Activated B cell treated with CpG ODN at 0.5 μM for 24 hours (primary cell): ENCODE measurements at regions not wholly inside any gene's neighbourhood (a gene's known extent, or its start where the extent isn't known, plus 50 kb on each side); places are given as distances from the start of the nearest gene placed in this dataset.

Experiments used
- ATAC-seq: fragments of 200-7000 bp; cut with Tn5 transposase; one replicate; pipeline ENCODE4 v1.10.0; 2021; ENCODE audit warnings: low read depth, mild to moderate bottlenecking, moderate library complexity
- CTCF ChIA-PET: fragments of 350-600 bp; sonication (Branson Sonifier 250); formaldehyde crosslinking; loops from one replicate; lab custom pipeline; 2021; ENCODE audit warnings: antibody characterized with exemption; lab: Charles Lee
- POLR2A ChIA-PET: fragments of 350-600 bp; sonication (Branson Sonifier 250); formaldehyde crosslinking; loops from one replicate; lab custom pipeline; 2021; ENCODE audit warnings: antibody characterized with exemption; lab: Charles Lee
- DNase-seq: peaks from one replicate; pipeline ENCODE4 v3.0.0; 2022
- H3K27ac Mint-ChIP-seq: one replicate; pipeline ENCODE4 v1.8.0; 2020; ENCODE audit warnings: mixed read lengths
- H3K27me3 Mint-ChIP-seq: one replicate; pipeline ENCODE4 v1.8.0; 2021; ENCODE audit warnings: mixed read lengths
- H3K36me3 Mint-ChIP-seq: one replicate; pipeline ENCODE4 v1.8.0; 2021; ENCODE audit warnings: low read depth, mixed read lengths
- H3K4me1 Mint-ChIP-seq: one replicate; pipeline ENCODE4 v1.8.0; 2021; ENCODE audit warnings: mixed read lengths
- H3K4me3 Mint-ChIP-seq: one replicate; pipeline ENCODE4 v1.8.0; 2020; ENCODE audit warnings: mild to moderate bottlenecking, mixed read lengths
- H3K9me3 Mint-ChIP-seq: one replicate; pipeline ENCODE4 v1.8.0; 2020; ENCODE audit warnings: mixed read lengths
- CTCF ChIP-seq: fragments of 200-600 bp; IDR thresholded peaks from one replicate; pipeline ENCODE4 v1.8.0; 2022; ENCODE audit warnings: antibody characterized with exemption, mild to moderate bottlenecking
- intact Hi-C: fragments of 100-400 bp; cut with micrococcal nuclease; formaldehyde crosslinking; loops from one replicate; pipeline ENCODE4 v1.15.1; 2024

GRCh38 chr4:3864742-3865721 is 98.8 kb downstream of the ADRA2C start:
- no peaks in the 10 kb centered on the region for H3K36me3 Mint-ChIP-seq
- POLR2A ChIA-PET: no interaction called here

DNA sequence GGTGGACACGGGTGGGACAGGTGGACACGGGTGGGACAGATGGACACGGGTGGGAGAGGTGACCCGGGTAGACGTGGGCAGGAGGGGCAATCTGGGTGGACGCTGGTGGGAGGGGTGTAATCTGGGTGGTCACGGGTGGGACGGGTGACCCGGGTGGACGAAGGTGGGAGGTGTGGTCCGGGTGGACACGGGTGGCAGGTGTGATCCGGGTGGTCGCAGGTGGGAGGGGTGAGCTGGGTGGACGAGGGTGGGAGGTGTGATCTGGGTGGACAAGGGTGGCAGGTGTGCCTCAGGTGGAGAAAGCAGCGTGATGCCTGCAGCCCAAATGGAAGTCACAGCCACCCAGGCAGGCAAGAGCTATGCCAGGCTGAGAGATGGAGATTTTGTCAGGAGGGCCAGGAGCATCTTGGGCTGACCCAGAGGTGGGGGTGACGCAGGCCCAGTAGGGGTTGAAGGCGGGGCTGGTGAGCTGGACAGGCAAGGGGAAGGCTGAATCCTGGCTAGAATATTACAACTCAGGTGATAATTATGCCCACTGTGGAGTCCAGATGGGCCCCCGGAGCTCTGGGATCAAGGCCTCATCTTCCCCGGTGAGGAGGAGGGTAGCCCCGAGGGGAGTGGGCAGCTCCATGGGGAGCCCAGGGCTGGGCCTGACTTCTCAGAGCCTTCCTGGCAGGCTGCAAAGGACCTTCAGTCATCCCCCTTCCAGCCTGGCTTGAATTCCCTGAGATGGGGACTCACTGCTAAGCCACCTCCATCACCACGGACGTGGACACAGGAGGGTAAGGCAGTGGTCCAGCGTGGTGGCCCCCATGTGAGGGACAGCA is 100.0 kb downstream of the ADRA2C start:
- TF ChIP-seq CTCF: no peak
- no peaks in the 10 kb centered on the region for H3K36me3 Mint-ChIP-seq
- no peak for DNase-seq
- no peaks in the 10 kb centered on the region for H3K9me3 Mint-ChIP-seq
- no peak overlapping the region for H3K4me3 Mint-ChIP-seq
- CTCF ChIA-PET: interaction anchor here (1.5 kb wide), 1 partner anchor 14 kb away, joined by 3 read pairs; no protein-coding TSS in a partner anchor
- H3K27me3 Mint-ChIP-seq: peaks cover 36% of the 10 kb centered on the region
- intact Hi-C loops: no loop called here
- peaks cover 5% of the 10 kb centered on the region for H3K4me1 Mint-ChIP-seq
- no peak overlapping the region for H3K27ac Mint-ChIP-seq
- ATAC-seq: no peak
- POLR2A ChIA-PET: no interaction called here

More at GRCh38 chr4:3864742-3865721, 98.8 kb downstream of the ADRA2C start:
- peaks cover 28% of the 10 kb centered on the region for H3K27me3 Mint-ChIP-seq
- no peak overlapping the region for H3K27ac Mint-ChIP-seq
- CTCF ChIA-PET: interaction anchor here (1.5 kb wide), 1 partner anchor 16 kb away, joined by 3 read pairs; no protein-coding TSS in a partner anchor
- H3K4me3 Mint-ChIP-seq: no peak overlapping the region
- no peaks in the 10 kb centered on the region for H3K4me1 Mint-ChIP-seq
- ATAC-seq: no peak
- intact Hi-C loops: no loop called here
- TF ChIP-seq CTCF: no peak
- no peak for DNase-seq
- no peaks in the 10 kb centered on the region for H3K9me3 Mint-ChIP-seq

DNA sequence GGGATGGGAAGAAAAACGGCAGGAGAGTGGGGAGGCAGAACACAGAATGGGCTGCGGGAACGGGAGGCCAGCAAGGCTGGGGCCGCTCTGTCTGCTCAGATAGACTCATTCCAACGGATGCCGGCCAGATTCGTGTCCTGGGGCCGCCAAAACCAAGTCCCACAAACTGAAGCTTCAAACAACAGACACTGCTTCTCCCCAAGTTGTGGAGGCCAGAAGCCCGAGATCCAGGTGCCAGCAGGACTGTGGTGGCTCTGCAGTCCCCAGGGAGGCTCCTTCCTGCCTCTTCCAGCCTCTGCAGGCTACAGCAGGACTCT is 100.6 kb downstream of the ADRA2C start:
- H3K36me3 Mint-ChIP-seq: no peaks in the 10 kb centered on the region
- intact Hi-C loops: no loop called here
- no peaks in the 10 kb centered on the region for H3K9me3 Mint-ChIP-seq
- CTCF ChIA-PET: no interaction called here
- peaks cover 38% of the 10 kb centered on the region for H3K27me3 Mint-ChIP-seq
- peaks cover 8% of the 10 kb centered on the region for H3K4me1 Mint-ChIP-seq
- no peak for ATAC-seq
- no peak overlapping the region for H3K27ac Mint-ChIP-seq
- H3K4me3 Mint-ChIP-seq: no peak overlapping the region
- DNase-seq: no peak
- TF ChIP-seq CTCF: no peak
- POLR2A ChIA-PET: no interaction called here

DNA sequence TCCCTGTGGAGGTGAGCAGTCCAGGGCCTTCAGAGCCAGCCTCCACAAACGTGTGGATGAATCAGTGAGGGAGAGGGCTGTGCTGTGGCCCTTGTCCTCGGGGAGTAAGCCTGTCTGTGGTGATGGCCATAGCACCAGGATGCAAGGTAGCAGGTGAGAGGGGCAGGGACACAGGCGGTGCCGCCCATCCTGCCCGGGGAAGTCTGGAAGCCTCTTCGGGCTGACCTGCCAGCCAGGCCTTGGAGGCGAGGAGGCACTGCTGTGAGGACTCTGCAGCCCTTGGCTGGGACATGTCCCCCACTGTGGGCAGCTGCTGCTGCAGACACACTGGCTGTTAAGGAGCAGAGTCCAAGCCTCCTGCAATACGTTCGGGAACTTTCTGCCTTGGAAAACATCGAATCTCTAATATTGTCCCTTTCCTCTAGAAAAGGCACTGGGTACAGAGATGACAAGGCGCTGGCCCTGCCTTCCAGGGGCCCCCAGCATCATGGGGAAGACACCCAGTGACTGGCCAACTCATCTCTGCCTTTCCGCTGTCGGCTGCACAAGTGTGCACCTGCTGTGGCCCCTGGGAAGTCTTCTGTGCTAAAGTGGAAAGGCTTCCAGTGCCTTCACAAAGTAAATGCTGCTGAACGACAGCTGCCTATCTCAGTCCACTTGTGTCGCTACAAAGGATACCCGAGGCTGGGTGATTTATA is 101.4 kb downstream of the ADRA2C start:
- H3K27ac Mint-ChIP-seq: no peak overlapping the region
- H3K4me3 Mint-ChIP-seq: no peak overlapping the region
- peaks cover 11% of the 10 kb centered on the region for H3K4me1 Mint-ChIP-seq
- ChIA-PET POLR2A (no interaction called here), CTCF (no interaction called here)
- H3K36me3 Mint-ChIP-seq: no peaks in the 10 kb centered on the region
- ATAC-seq (no peak), DNase-seq (no peak)
- intact Hi-C loops: no loop called here
- no peaks in the 10 kb centered on the region for H3K9me3 Mint-ChIP-seq
- H3K27me3 Mint-ChIP-seq: peaks cover 41% of the 10 kb centered on the region
- TF ChIP-seq CTCF: no peak
